B cell (primary cell): ENCODE measurements at regions not wholly inside any gene's neighbourhood (a gene's known extent, or its start where the extent isn't known, plus 50 kb on each side); places are given as distances from the start of the nearest gene placed in this dataset.

Experiments
- ATAC-seq: fragments of 200-7000 bp; cut with Tn5 transposase; one replicate; pipeline ENCODE4 v1.10.0; 2021; ENCODE audit warnings: low read depth, mild to moderate bottlenecking, moderate number of reproducible peaks, moderate library complexity
- CTCF ChIA-PET: fragments of 350-600 bp; sonication (Branson Sonifier 250); formaldehyde crosslinking; loops from one replicate; lab custom pipeline; 2021; ENCODE audit warnings: antibody characterized with exemption, inconsistent platforms; lab: Charles Lee
- POLR2A ChIA-PET: fragments of 350-600 bp; sonication (Branson Sonifier 250); formaldehyde crosslinking; loops from one replicate; lab custom pipeline; 2021; ENCODE audit warnings: antibody characterized with exemption; lab: Charles Lee
- DNase-seq: peaks from one replicate; pipeline ENCODE4 v3.0.0; 2013
- H2AFZ ChIP-seq: 2 replicates; pipeline ENCODE4 v1.6.1; 2012; ENCODE audit warnings: mild to moderate bottlenecking, low read depth, low read length; ENCODE audit not compliant: insufficient read depth, poor library complexity, severe bottlenecking
- H3K27ac ChIP-seq, 2 donors: 1 replicate in 1 of 2; 2 replicates in 1 of 2; pipeline ENCODE4 v1.5.1; 2012 to 2013; ENCODE audit warnings: low read length in 2 of 2, mild to moderate bottlenecking in 2 of 2, moderate library complexity in 1 of 2
- H3K27me3 ChIP-seq, 4 experiments: fragments of 200-600 bp in 1 of 4; sonication (generic) in 1 of 4; replicated peaks in 1 of 4; 1 replicate in 2 of 4; 2 replicates in 2 of 4; pipeline versions ENCODE4 v1.6.1 to v1.7.0; 2013 to 2016; ENCODE audit warnings: low read length in 3 of 4, mild to moderate bottlenecking in 2 of 4, mixed read lengths in 1 of 4, moderate library complexity in 1 of 4; ENCODE audit not compliant: insufficient read depth in 4 of 4, control insufficient read depth in 3 of 4; ENCODE audit errors: control extremely low read depth in 1 of 4
- H3K36me3 ChIP-seq, 2 experiments: replicated peaks in 1 of 2; 1 replicate in 1 of 2; 2 replicates in 1 of 2; pipeline versions ENCODE4 v1.6.1 to v1.7.1; 2013; ENCODE audit warnings: low read length in 1 of 2; ENCODE audit not compliant: insufficient read depth in 2 of 2, control insufficient read depth in 1 of 2; ENCODE audit errors: control extremely low read depth in 1 of 2, extremely low read depth in 1 of 2
- H3K4me1 ChIP-seq, 2 donors: fragments of 200-600 bp in 1 of 2; sonication (generic) in 1 of 2; 1 replicate in 1 of 2; 2 replicates in 1 of 2; pipeline versions ENCODE4 v1.5.1 to v1.6.1; 2013 to 2017; ENCODE audit warnings: low read length in 2 of 2; ENCODE audit not compliant: control insufficient read depth in 2 of 2, insufficient read depth in 2 of 2
- H3K4me2 ChIP-seq: replicated peaks from 2 replicates; pipeline ENCODE3; 2012; ENCODE audit warnings: mild to moderate bottlenecking, low read depth, low read length; ENCODE audit not compliant: poor library complexity, severe bottlenecking
- H3K4me3 ChIP-seq, 5 experiments: fragments of 200-600 bp in 1 of 5; sonication (generic) in 1 of 5; 1 replicate in 3 of 5; 2 replicates in 2 of 5; pipeline versions ENCODE4 v1.5.1 to v1.7.0; 2011 to 2016; ENCODE audit warnings: low read length in 4 of 5, mild to moderate bottlenecking in 4 of 5, low read depth in 2 of 5, control low read depth in 1 of 5, moderate library complexity in 1 of 5; ENCODE audit not compliant: insufficient read depth in 1 of 5; ENCODE audit errors: control extremely low read depth in 1 of 5, extremely low read depth in 1 of 5
- H3K79me2 ChIP-seq: fragments of 200-600 bp; sonication (generic); one replicate; pipeline ENCODE4 v1.6.0; 2016; ENCODE audit warnings: low read length; ENCODE audit not compliant: control insufficient read depth, insufficient read depth
- H3K9ac ChIP-seq: fragments of 200-600 bp; sonication (generic); 2 replicates; pipeline ENCODE4 v1.6.1; 2017; ENCODE audit warnings: mild to moderate bottlenecking, low read length, moderate library complexity
- H3K9me3 ChIP-seq, 3 donors: one replicate each; pipeline versions ENCODE4 v1.6.1 to v1.7.1; 2013; ENCODE audit warnings: low read length in 2 of 3; ENCODE audit not compliant: control insufficient read depth in 2 of 3, insufficient read depth in 1 of 3; ENCODE audit errors: control extremely low read depth in 1 of 3
- H4K20me1 ChIP-seq: 2 replicates; pipeline ENCODE4 v1.6.0; 2012; ENCODE audit warnings: mild to moderate bottlenecking, low read length; ENCODE audit not compliant: insufficient read depth, control insufficient read depth, poor library complexity, severe bottlenecking
- H3K27ac Mint-ChIP-seq: one replicate; pipeline ENCODE4 v1.8.0; 2021; ENCODE audit warnings: mixed read lengths
- H3K27me3 Mint-ChIP-seq: one replicate; pipeline ENCODE4 v1.8.0; 2021; ENCODE audit warnings: mixed read lengths
- H3K4me1 Mint-ChIP-seq: one replicate; pipeline ENCODE4 v1.8.0; 2021; ENCODE audit warnings: mixed read lengths
- H3K4me3 Mint-ChIP-seq: one replicate; pipeline ENCODE4 v1.8.0; 2021; ENCODE audit warnings: mixed read lengths
- H3K9me3 Mint-ChIP-seq: one replicate; pipeline ENCODE4 v1.8.0; 2022; ENCODE audit warnings: mixed read lengths; ENCODE audit not compliant: insufficient read depth
- CTCF ChIP-seq: fragments of 200-600 bp; IDR thresholded peaks from one replicate; pipeline ENCODE4 v1.8.0; 2022; ENCODE audit warnings: antibody characterized with exemption, mild to moderate bottlenecking
- EZH2 ChIP-seq: IDR thresholded peaks from 2 replicates; pipeline ENCODE4 v1.6.1; 2012; ENCODE audit warnings: borderline replicate concordance, low read depth, mild to moderate bottlenecking, moderate library complexity, low read length; ENCODE audit not compliant: insufficient read depth, poor library complexity, severe bottlenecking
- WGBS: methylation state at CpG from one replicate; pipeline ENCODE4 v1.1.5; 2013; ENCODE audit warnings: missing lambda C conversion rate; ENCODE audit not compliant: insufficient coverage; 5-methylcytosine and 5-hydroxymethylcytosine counted together
- intact Hi-C: fragments of 100-400 bp; cut with micrococcal nuclease; formaldehyde crosslinking; loops from one replicate; pipeline ENCODE4 v1.10.0; 2022

GRCh38 chr3:22364851-22365250 is 613.8 kb upstream of the ZNF385D start:
- intact Hi-C loops: no loop called here
- H3K4me1 ChIP-seq: no peaks in the 10 kb centered on the region
- H3K79me2 ChIP-seq: no peaks in the 10 kb centered on the region
- no peak for ATAC-seq
- Mint-ChIP-seq H3K27me3 (no peaks in the 10 kb centered on the region), H3K4me1 (no peaks in the 10 kb centered on the region), H3K4me3 (no peak overlapping the region), H3K27ac (no peak overlapping the region), H3K9me3 (no peaks in the 10 kb centered on the region)
- no peak overlapping the region for H3K9ac ChIP-seq
- POLR2A ChIA-PET: no interaction called here
- H3K27ac ChIP-seq: no peak overlapping the region
- H3K4me2 ChIP-seq: no peak overlapping the region
- H3K9me3 ChIP-seq: no peaks in the 10 kb centered on the region
- no CpG with 5 or more reads among the region's 1 CpG for WGBS
- no peaks in the 10 kb centered on the region for H3K36me3 ChIP-seq
- no peak overlapping the region for H2AFZ ChIP-seq
- no peak for TF ChIP-seq EZH2
- TF ChIP-seq CTCF: no peak
- DNase-seq: no peak
- no peaks in the 10 kb centered on the region for H3K27me3 ChIP-seq
- H3K4me3 ChIP-seq: no peak overlapping the region
- no peaks in the 10 kb centered on the region for H4K20me1 ChIP-seq
- CTCF ChIA-PET: no interaction called here

GRCh38 chr3:22366781-22367180 is 615.8 kb upstream of the ZNF385D start:
- no peak overlapping the region for H3K4me3 Mint-ChIP-seq
- ATAC-seq (no peak), DNase-seq (no peak)
- H3K4me3 ChIP-seq: no peak overlapping the region
- no peaks in the 10 kb centered on the region for H3K9me3 Mint-ChIP-seq
- no peaks in the 10 kb centered on the region for H3K4me1 Mint-ChIP-seq
- H3K36me3 ChIP-seq: no peaks in the 10 kb centered on the region
- H3K4me1 ChIP-seq: no peaks in the 10 kb centered on the region
- peaks cover 12% of the 10 kb centered on the region for H3K27me3 Mint-ChIP-seq
- H2AFZ ChIP-seq: no peak overlapping the region
- intact Hi-C loops: no loop called here
- CTCF ChIA-PET: no interaction called here
- no CpG with 5 or more reads among the region's 2 CpGs for WGBS
- H3K79me2 ChIP-seq: no peaks in the 10 kb centered on the region
- H3K27me3 ChIP-seq: peaks cover 0 to 7% (median 3%) of the 10 kb centered on the region in 4 experiments
- no peaks in the 10 kb centered on the region for H4K20me1 ChIP-seq
- H3K9me3 ChIP-seq: peaks cover 0 to under 1% (median 0%) of the 10 kb centered on the region in 3 donors
- POLR2A ChIA-PET: no interaction called here
- no peak for TF ChIP-seq CTCF
- TF ChIP-seq EZH2: no peak
- no peak overlapping the region for H3K27ac Mint-ChIP-seq
- no peak overlapping the region for H3K27ac ChIP-seq
- H3K4me2 ChIP-seq: no peak overlapping the region
- H3K9ac ChIP-seq: no peak overlapping the region
